ENCODE measurements at regions not wholly inside any gene's neighbourhood (a gene's known extent, or its start where the extent isn't known, plus 50 kb on each side); places are given as distances from the start of the nearest gene placed in this dataset.

GRCh38 chr1:194295685-194296084 lies 1109.3 kb upstream of the B3GALT2 start:
- peak; percentile 29 for TF ChIP-seq CTCF (IDR thresholded peaks at IDR 0.05; ENCODE audit: insufficient read depth, low read depth, low read length)
- no peak overlapping the region for H3K4me3 ChIP-seq (ENCODE audit: low read depth, low read length)
- DNase-seq (ENCODE audit: low read depth): peak; percentile 1

- no peak for DNase-seq (ENCODE audit: low read depth)
- no peak overlapping the region for H3K4me3 ChIP-seq (ENCODE audit: low read depth, low read length)
- no peak for TF ChIP-seq CTCF (IDR thresholded peaks at IDR 0.05; ENCODE audit: insufficient read depth, low read depth, low read length)
Observed at GRCh38 chr1:194293851-194294405, 1107.5 kb upstream of the B3GALT2 start.

GRCh38 chr1:194292966-194293365 lies 1106.6 kb upstream of the B3GALT2 start:
- TF ChIP-seq CTCF (IDR thresholded peaks at IDR 0.05; ENCODE audit: insufficient read depth, low read depth, low read length): no peak
- no peak for DNase-seq (ENCODE audit: low read depth)
- no peak overlapping the region for H3K4me3 ChIP-seq (ENCODE audit: low read depth, low read length)

- TF ChIP-seq CTCF (IDR thresholded peaks at IDR 0.05; ENCODE audit: insufficient read depth, low read depth, low read length): no peak
- no peak overlapping the region for H3K4me3 ChIP-seq (ENCODE audit: low read depth, low read length)
- no peak for DNase-seq (ENCODE audit: low read depth)
Observed at GRCh38 chr1:194289569-194290266, 1103.3 kb upstream of the B3GALT2 start.

GRCh38 chr1:194288238-194288637 lies 1101.8 kb upstream of the B3GALT2 start:
- no peak overlapping the region for H3K4me3 ChIP-seq (ENCODE audit: low read depth, low read length)
- no peak for TF ChIP-seq CTCF (IDR thresholded peaks at IDR 0.05; ENCODE audit: insufficient read depth, low read depth, low read length)
- DNase-seq (ENCODE audit: low read depth): no peak

- DNase-seq (ENCODE audit: low read depth): no peak
- H3K4me3 ChIP-seq (ENCODE audit: low read depth, low read length): no peak overlapping the region
- no peak for TF ChIP-seq CTCF (IDR thresholded peaks at IDR 0.05; ENCODE audit: insufficient read depth, low read depth, low read length)
Observed at GRCh38 chr1:194281376-194281775, 1095.0 kb upstream of the B3GALT2 start.

- H3K4me3 ChIP-seq (ENCODE audit: low read depth, low read length): no peak overlapping the region
- DNase-seq (ENCODE audit: low read depth): no peak
- no peak for TF ChIP-seq CTCF (IDR thresholded peaks at IDR 0.05; ENCODE audit: insufficient read depth, low read depth, low read length)
Observed at GRCh38 chr1:194280463-194280862, 1094.0 kb upstream of the B3GALT2 start.

Measured in fibroblast of villous mesenchyme (primary cell).